GM12864 (cell line): ENCODE measurements at regions not wholly inside any gene's neighbourhood (a gene's known extent, or its start where the extent isn't known, plus 50 kb on each side); places are given as distances from the start of the nearest gene placed in this dataset.

Source experiments
- DNase-seq: peaks from one replicate; pipeline ENCODE4 v3.0.0-alpha.2; 2011; ENCODE audit warnings: low read depth
- H3K4me3 ChIP-seq: 2 replicates; pipeline ENCODE4 v1.5.1; 2011; ENCODE audit warnings: mild to moderate bottlenecking, low read depth, low read length, control low read depth
- CTCF ChIP-seq: IDR thresholded peaks from 2 replicates; pipeline ENCODE4 v1.5.1; 2011; ENCODE audit warnings: low read depth, mild to moderate bottlenecking, moderate library complexity, low read length, control low read depth, inconsistent platforms; ENCODE audit errors: missing control alignments

DNA sequence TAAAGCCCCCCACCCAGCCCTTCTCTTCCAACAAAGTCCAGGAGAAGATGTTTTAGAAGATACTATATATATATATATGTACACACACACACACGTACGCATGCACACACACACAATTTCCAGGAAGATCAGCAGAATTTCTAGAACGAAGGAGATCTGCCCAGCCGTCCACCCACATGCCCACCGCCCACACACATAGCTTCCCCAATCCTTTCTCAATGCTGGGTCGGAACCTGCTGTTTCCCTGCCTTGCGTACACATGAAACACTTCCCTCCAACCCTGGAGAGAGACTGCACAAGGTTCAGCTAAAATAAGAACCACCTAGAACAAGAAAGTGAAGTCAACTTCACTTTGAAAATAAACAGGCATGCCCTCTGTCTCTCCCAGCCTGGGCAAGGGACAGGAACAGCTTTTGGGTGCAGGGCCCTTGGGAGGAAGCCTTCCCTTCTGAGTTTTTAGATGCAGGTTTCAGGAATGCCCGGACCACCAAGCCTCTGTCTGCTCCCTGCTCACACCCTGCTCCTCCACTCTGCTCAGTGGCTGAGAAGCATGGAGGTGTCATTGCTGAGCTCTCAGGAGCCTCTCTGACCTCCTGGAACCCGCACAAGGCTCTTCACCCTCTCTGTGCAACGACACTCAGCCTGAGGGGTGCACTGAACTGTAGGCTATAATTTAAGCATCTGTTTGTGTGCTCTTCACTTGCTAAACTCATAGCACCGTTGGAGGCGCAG, 149.4 kb downstream of the C5orf15 start:
- no peak for TF ChIP-seq CTCF
- DNase-seq, result no peak
- no peak overlapping the region for H3K4me3 ChIP-seq

GRCh38 chr5:133818031-133818431, 150.4 kb downstream of the C5orf15 start:
- TF ChIP-seq CTCF, result no peak
- H3K4me3 ChIP-seq, result no peak overlapping the region
- DNase-seq, result no peak

DNA sequence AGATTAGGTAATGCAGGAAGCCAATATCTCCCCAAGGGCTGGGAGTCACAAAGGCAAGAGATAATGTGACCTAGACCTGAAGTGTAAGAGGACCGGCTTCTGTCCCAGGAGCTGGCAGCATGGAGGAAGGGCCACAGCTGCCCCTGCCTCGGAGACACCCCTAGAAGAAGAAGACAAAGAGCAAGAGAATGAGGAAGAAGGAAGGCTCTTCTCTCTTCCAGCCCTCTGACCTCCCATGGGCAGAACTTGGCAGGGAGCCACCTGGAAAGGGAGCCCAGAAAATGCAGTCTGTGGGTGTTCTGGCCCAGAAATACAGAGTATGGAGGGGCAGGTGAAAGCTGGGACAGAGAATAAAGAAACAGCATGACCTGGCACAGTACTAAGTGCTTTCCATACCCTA, 151.0 kb downstream of the C5orf15 start:
- H3K4me3 ChIP-seq, result no peak overlapping the region
- DNase-seq, result no peak
- no peak for TF ChIP-seq CTCF

DNA sequence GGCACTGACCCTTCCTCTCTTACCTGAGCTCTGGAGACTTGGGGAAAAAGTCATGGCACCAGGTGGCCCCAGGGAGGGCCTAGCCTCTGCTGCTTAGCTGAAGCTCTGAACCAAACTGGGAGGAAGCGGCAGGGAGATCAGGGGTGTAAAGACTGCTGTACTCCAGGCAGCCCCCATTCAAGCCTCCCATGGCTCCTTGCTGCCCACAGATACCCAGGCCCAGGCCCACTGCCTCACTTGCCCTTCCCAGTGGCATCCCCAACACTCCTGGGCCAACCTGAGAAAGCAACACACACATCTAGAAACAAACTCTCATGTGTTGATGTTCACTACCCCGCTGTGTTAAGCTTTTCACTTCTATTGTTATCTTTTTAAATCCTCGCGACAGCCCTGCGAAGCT, 151.6 kb downstream of the C5orf15 start:
- no peak for TF ChIP-seq CTCF
- no peak for DNase-seq
- no peak overlapping the region for H3K4me3 ChIP-seq

GRCh38 chr5:133814152-133814551, 154.3 kb downstream of the C5orf15 start:
- TF ChIP-seq CTCF, result no peak
- DNase-seq, result no peak
- H3K4me3 ChIP-seq, result no peak overlapping the region

DNA sequence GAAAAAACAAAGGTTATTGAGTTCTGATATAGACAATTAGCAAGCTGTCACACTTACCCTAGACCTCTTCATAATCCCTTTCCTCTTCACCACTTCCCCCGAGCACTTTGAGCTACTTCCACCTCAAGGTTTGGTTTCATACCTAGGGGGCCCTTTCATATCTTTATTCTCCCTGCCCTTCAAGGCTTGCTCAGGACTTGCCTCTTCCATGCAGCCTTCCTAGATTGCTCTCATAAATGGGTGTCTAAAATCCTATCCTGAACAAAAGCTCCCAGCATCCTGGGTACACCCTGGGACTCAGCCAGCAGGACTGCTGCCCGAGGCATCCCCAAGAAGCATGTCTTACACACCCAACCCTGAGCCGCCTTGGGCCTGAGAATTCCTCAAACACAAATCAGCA, 157.3 kb downstream of the C5orf15 start:
- DNase-seq, result no peak
- TF ChIP-seq CTCF, result no peak
- no peak overlapping the region for H3K4me3 ChIP-seq

- TF ChIP-seq CTCF, result no peak
Measured at GRCh38 chr5:133809801-133810200, 158.6 kb downstream of the C5orf15 start.

More at GRCh38 chr5:133809801-133810200, 158.6 kb downstream of the C5orf15 start:
- no peak overlapping the region for H3K4me3 ChIP-seq
- no peak for DNase-seq
